Breast epithelium (tissue), 4 donors: ENCODE measurements at regions not wholly inside any gene's neighbourhood (a gene's known extent, or its start where the extent isn't known, plus 50 kb on each side); places are given as distances from the start of the nearest gene placed in this dataset.

Experiments used
- DNase-seq, 2 donors: peaks; one replicate each; pipeline ENCODE4 v3.0.0-alpha.2; 2019; ENCODE audit warnings: low spot score in 2 of 2
- H3K27ac ChIP-seq, 2 donors: fragments of 200-600 bp; sonication (generic) in 1 of 2; one replicate each; pipeline ENCODE4 v1.5.1; 2016 to 2019; ENCODE audit warnings: mild to moderate bottlenecking in 1 of 2
- H3K27me3 ChIP-seq, 2 donors: fragments of 200-600 bp; sonication (generic) in 1 of 2; one replicate each; pipeline versions ENCODE4 v1.5.1 to v1.6.0; 2017 to 2019; ENCODE audit warnings: control low read depth in 1 of 2, mild to moderate bottlenecking in 1 of 2
- H3K36me3 ChIP-seq: fragments of 200-600 bp; one replicate; pipeline ENCODE4 v1.5.1; 2019
- H3K4me1 ChIP-seq, 2 donors: fragments of 200-600 bp; sonication (generic); one replicate each; pipeline ENCODE4 v1.5.1; 2016 to 2019; ENCODE audit warnings: control low read depth in 1 of 2
- H3K4me3 ChIP-seq, 3 donors: fragments of 200-600 bp; sonication (generic); 1 replicate in 2 of 3; 2 replicates in 1 of 3; pipeline ENCODE4 v1.5.1; 2016 to 2019; ENCODE audit warnings: mild to moderate bottlenecking in 3 of 3, moderate library complexity in 2 of 3
- H3K9me3 ChIP-seq, 2 donors: fragments of 200-600 bp; sonication (generic) in 1 of 2; one replicate each; pipeline ENCODE4 v1.5.1; 2016 to 2019; ENCODE audit warnings: control low read depth in 1 of 2
- POLR2A ChIP-seq: fragments of 450-650 bp; IDR thresholded peaks from one replicate; pipeline ENCODE4 v1.6.1; 2016; ENCODE audit warnings: antibody characterized with exemption, mild to moderate bottlenecking, moderate library complexity
- POLR2AphosphoS5 ChIP-seq, 3 donors: sonication (generic); formaldehyde crosslinking; IDR thresholded peaks; one replicate each; pipeline ENCODE4 v1.6.1; 2017; ENCODE audit warnings: antibody characterized with exemption in 3 of 3
- intact Hi-C: fragments of 100-400 bp; cut with DNase I; formaldehyde crosslinking; loops from one replicate; pipeline ENCODE4 v1.15.1; 2023; ENCODE audit warnings: low total_unique reads
- TF ChIP-seq, protein P1 (sequence below), 3 donors: fragments of 450-650 bp; IDR thresholded peaks; one replicate each; pipeline ENCODE4 v1.5.1; 2016 to 2017; ENCODE audit warnings: antibody characterized with exemption in 3 of 3, mild to moderate bottlenecking in 3 of 3, moderate library complexity in 3 of 3

DNA sequence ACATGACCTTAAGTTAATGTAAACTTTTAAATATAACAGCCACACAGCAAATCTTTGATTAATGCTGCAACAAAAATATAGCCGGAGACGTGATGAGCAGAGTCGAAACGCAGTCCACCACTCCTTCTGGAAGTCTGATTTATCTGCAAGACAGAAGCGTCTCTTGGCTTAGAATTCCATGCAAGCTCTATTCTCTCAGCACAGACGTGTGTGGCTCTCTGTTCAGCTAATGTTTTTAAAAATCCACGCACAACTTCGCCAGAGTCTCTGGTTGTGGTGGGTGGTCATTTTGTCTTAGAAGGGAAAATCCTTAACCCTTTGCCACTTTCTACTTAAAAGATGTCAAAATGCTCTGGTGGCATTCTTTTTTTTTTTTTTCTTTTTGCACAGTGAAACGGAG, 438.0 kb upstream of the MGMT start:
- H3K27ac ChIP-seq = no peak overlapping the region
- no peaks in the 10 kb centered on the region for H3K36me3 ChIP-seq
- no peaks in the 10 kb centered on the region for H3K4me1 ChIP-seq
- no peak for TF ChIP-seq POLR2AphosphoS5 (IDR thresholded peaks at IDR 0.05)
- TF ChIP-seq POLR2A = no peak
- TF ChIP-seq, protein P1, sequence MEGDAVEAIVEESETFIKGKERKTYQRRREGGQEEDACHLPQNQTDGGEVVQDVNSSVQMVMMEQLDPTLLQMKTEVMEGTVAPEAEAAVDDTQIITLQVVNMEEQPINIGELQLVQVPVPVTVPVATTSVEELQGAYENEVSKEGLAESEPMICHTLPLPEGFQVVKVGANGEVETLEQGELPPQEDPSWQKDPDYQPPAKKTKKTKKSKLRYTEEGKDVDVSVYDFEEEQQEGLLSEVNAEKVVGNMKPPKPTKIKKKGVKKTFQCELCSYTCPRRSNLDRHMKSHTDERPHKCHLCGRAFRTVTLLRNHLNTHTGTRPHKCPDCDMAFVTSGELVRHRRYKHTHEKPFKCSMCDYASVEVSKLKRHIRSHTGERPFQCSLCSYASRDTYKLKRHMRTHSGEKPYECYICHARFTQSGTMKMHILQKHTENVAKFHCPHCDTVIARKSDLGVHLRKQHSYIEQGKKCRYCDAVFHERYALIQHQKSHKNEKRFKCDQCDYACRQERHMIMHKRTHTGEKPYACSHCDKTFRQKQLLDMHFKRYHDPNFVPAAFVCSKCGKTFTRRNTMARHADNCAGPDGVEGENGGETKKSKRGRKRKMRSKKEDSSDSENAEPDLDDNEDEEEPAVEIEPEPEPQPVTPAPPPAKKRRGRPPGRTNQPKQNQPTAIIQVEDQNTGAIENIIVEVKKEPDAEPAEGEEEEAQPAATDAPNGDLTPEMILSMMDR (IDR thresholded peaks at IDR 0.05) = no peak
- H3K9me3 ChIP-seq = no peaks in the 10 kb centered on the region
- H3K27me3 ChIP-seq = peaks cover 0 to 38% of the 10 kb centered on the region in 2 donors
- intact Hi-C loops = no loop called here
- H3K4me3 ChIP-seq = no peak overlapping the region
- DNase-seq = no peak

DNA sequence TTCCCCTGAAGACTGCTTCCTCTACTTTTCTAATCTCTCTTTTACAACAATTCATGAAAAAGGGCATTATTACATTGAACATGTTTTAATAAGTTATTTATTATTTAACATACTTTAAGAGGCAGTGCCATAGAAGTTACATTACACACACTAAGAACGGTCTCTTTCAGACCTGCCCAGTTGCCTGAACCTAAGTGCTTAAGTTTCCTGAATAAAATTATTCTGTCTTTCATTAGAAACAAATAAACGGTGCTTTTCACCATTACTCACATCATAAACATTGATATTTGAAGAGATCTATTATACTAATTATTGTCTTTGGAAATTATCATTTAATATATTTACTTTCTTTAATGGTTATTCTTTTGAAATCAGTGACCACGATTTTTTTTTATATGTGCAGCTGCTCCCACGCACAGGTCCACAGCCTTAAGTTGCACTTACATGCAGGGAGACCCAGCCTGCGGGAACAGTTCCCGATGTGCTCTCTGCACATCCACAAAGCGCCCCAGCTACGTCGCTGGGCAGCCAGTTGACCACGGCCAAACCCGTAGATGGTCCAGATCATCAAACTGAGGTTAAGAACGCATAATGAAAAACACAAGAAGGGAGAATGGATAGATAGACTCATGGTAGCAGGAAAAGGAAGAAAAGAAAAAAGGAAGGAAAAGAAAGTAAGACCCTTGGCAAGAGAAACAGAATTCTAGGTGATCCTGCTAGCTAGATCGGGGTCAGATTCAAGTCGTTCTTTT, 437.0 kb upstream of the MGMT start:
- H3K9me3 ChIP-seq = no peaks in the 10 kb centered on the region
- DNase-seq = no peak
- H3K4me1 ChIP-seq = no peaks in the 10 kb centered on the region
- no peaks in the 10 kb centered on the region for H3K36me3 ChIP-seq
- TF ChIP-seq POLR2A (no peak), POLR2AphosphoS5 (IDR thresholded peaks at IDR 0.05) (no peak)
- TF ChIP-seq, protein P1 (IDR thresholded peaks at IDR 0.05) = no peak
- no peak overlapping the region for H3K4me3 ChIP-seq
- H3K27ac ChIP-seq = no peak overlapping the region
- H3K27me3 ChIP-seq = peaks cover 0 to 39% of the 10 kb centered on the region in 2 donors
- intact Hi-C loops = no loop called here

DNA sequence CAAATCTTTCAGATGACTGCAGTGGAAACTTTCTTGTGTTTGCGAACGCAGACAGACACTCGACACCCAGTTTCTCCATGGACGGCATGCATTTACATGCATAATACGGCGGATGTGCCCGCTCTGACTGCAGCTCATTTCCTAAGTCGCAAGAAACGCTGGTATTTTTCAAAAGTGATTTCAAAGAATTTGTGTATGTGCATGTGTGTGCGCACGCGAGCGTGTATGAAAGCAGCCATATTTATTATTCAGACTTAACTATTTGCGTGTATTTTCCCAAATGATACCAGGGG, 436.5 kb upstream of the MGMT start:
- no peaks in the 10 kb centered on the region for H3K36me3 ChIP-seq
- intact Hi-C loops = no loop called here
- H3K9me3 ChIP-seq = no peaks in the 10 kb centered on the region
- no peaks in the 10 kb centered on the region for H3K4me1 ChIP-seq
- H3K4me3 ChIP-seq = no peak overlapping the region
- no peak for DNase-seq
- H3K27ac ChIP-seq = no peak overlapping the region
- no peak for TF ChIP-seq POLR2AphosphoS5 (IDR thresholded peaks at IDR 0.05)
- TF ChIP-seq, protein P1 (IDR thresholded peaks at IDR 0.05) = no peak
- TF ChIP-seq POLR2A = no peak
- peaks cover 0 to 39% of the 10 kb centered on the region in 2 donors for H3K27me3 ChIP-seq

DNA sequence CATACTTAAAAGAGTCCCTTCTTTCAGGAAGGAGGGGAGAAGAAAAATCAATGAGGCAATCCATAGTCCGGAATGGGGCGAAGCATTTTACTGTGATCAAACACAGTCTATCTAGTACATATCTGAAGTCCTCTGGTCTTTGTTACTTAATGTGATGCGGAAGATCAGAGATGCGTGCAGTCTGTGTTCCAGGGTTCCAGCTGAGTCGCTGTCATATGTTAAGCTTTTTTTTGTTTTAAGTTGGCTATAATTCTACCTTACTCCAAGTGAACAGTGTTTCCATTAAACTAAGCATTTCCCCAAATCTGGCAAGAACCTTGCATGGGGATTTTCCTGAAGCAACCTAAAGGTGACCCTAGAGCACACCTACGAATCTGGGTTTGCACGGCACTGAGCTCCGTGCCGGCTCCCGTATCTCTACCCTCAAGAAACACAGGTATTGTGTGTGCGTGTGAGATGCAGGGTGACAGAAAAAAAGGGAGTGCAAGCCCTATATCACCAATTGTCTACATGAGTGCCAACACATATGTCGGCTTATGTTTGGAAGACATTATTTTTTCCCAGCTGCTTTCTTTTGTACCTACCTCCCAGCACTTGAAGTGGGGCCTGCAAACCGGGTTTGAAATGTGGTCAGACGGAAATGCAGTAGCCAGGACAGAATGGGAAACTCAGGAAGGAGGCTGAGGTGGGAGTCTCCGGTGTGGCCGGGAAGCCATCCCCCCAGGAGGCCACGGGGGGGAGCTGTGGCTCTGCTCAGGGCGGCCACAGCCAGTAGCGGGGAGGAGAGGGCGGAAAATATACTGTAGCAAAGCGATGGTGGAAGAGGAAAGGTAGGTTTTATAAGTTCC, 435.8 kb upstream of the MGMT start:
- TF ChIP-seq, protein P1 (IDR thresholded peaks at IDR 0.05) = peak; percentile 19 to 84 (median 81)
- no peak for TF ChIP-seq POLR2AphosphoS5 (IDR thresholded peaks at IDR 0.05)
- peak in 1 of 2 donors; percentile 37 for DNase-seq
- Histone ChIP-seq H3K36me3 (no peaks in the 10 kb centered on the region), H3K4me3 (no peak overlapping the region), H3K9me3 (no peaks in the 10 kb centered on the region), H3K4me1 (no peaks in the 10 kb centered on the region), H3K27ac (no peak overlapping the region), H3K27me3 (peaks cover 0 to 39% of the 10 kb centered on the region in 2 donors)
- intact Hi-C loops = no loop called here

DNA sequence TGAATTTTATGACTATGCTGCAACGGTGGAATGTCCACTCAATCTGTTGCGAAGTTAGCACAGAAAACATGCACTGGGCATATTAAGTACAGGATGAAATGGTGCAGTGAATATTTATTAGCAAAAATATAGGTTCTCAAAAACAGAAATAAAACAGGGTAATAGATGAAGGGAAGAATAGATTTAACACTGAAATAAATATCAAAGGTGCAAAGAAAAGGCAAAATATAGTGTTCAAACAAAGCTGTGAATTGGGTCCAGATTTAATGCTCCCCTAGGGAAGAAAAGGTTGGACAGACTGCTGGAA, 435.2 kb upstream of the MGMT start:
- H3K9me3 ChIP-seq = no peaks in the 10 kb centered on the region
- H3K27ac ChIP-seq = no peak overlapping the region
- H3K27me3 ChIP-seq = peaks cover 0 to 39% of the 10 kb centered on the region in 2 donors
- intact Hi-C loops = loop anchor here (2.0 kb wide), 1 partner anchor 933 kb away; the partner anchor contains the start of gene EBF3
- TF ChIP-seq, protein P1 (IDR thresholded peaks at IDR 0.05) = no peak
- TF ChIP-seq POLR2A (no peak), POLR2AphosphoS5 (IDR thresholded peaks at IDR 0.05) (no peak)
- no peaks in the 10 kb centered on the region for H3K36me3 ChIP-seq
- no peak overlapping the region for H3K4me3 ChIP-seq
- H3K4me1 ChIP-seq = no peaks in the 10 kb centered on the region
- DNase-seq = no peak
